ENCODE measurements at regions not wholly inside any gene's neighbourhood (a gene's known extent, or its start where the extent isn't known, plus 50 kb on each side); places are given as distances from the start of the nearest gene placed in this dataset.

- H3K36me3 Mint-ChIP-seq (ENCODE audit: insufficient read depth in 2 of 2): no peaks in the 10 kb centered on the region
- no peaks in the 10 kb centered on the region for H3K27me3 Mint-ChIP-seq (ENCODE audit: low read depth)
- ATAC-seq (replicated peaks in 1 of 2) (no peak), DNase-seq (no peak)
- no peaks in the 10 kb centered on the region for H3K9me3 Mint-ChIP-seq
- peaks cover 25% of the 10 kb centered on the region for H3K4me1 Mint-ChIP-seq (ENCODE audit: low read depth)
- H3K4me3 Mint-ChIP-seq: no peak overlapping the region
- no peak overlapping the region for H3K27ac Mint-ChIP-seq
Measured at GRCh38 chr6:110529907-110530306, 53.5 kb upstream of the SLC22A16 start.

- H3K9me3 Mint-ChIP-seq: no peaks in the 10 kb centered on the region
- H3K27ac Mint-ChIP-seq: no peak overlapping the region
- peaks cover 19% of the 10 kb centered on the region for H3K4me1 Mint-ChIP-seq (ENCODE audit: low read depth)
- no peak for ATAC-seq (replicated peaks in 1 of 2)
- H3K27me3 Mint-ChIP-seq (ENCODE audit: low read depth): no peaks in the 10 kb centered on the region
- H3K4me3 Mint-ChIP-seq: no peak overlapping the region
- H3K36me3 Mint-ChIP-seq (ENCODE audit: insufficient read depth in 2 of 2): no peaks in the 10 kb centered on the region
- DNase-seq: no peak
Measured at GRCh38 chr6:110529355-110529754, 52.9 kb upstream of the SLC22A16 start.

- Mint-ChIP-seq H3K4me1 (ENCODE audit: low read depth) (peaks cover 15% of the 10 kb centered on the region), H3K36me3 (ENCODE audit: insufficient read depth in 2 of 2) (no peaks in the 10 kb centered on the region), H3K4me3 (no peak overlapping the region), H3K9me3 (no peaks in the 10 kb centered on the region), H3K27ac (no peak overlapping the region), H3K27me3 (ENCODE audit: low read depth) (no peaks in the 10 kb centered on the region)
- DNase-seq (no peak), ATAC-seq (replicated peaks in 1 of 2) (no peak)
Measured at GRCh38 chr6:110528930-110529325, 52.5 kb upstream of the SLC22A16 start.

- peak; percentile 49 to 58 for DNase-seq
- H3K4me1 Mint-ChIP-seq (ENCODE audit: low read depth): peaks cover 9% of the 10 kb centered on the region
- ATAC-seq (replicated peaks in 1 of 2): peak; percentile 73 to 75
- H3K4me3 Mint-ChIP-seq: no peak overlapping the region
- no peaks in the 10 kb centered on the region for H3K36me3 Mint-ChIP-seq (ENCODE audit: insufficient read depth in 2 of 2)
- no peak overlapping the region for H3K27ac Mint-ChIP-seq
- H3K27me3 Mint-ChIP-seq (ENCODE audit: low read depth): no peaks in the 10 kb centered on the region
- no peaks in the 10 kb centered on the region for H3K9me3 Mint-ChIP-seq
Measured at GRCh38 chr6:110528101-110528929, 51.9 kb upstream of the SLC22A16 start.

GRCh38 chr6:110527516-110527915 is 51.1 kb upstream of the SLC22A16 start:
- DNase-seq: no peak
- Mint-ChIP-seq H3K27me3 (ENCODE audit: low read depth) (no peaks in the 10 kb centered on the region), H3K36me3 (ENCODE audit: insufficient read depth in 2 of 2) (no peaks in the 10 kb centered on the region), H3K4me3 (no peak overlapping the region), H3K9me3 (no peaks in the 10 kb centered on the region), H3K4me1 (ENCODE audit: low read depth) (peaks cover 8% of the 10 kb centered on the region), H3K27ac (no peak overlapping the region)
- ATAC-seq (replicated peaks in 1 of 2): no peak

- H3K4me3 Mint-ChIP-seq: no peak overlapping the region
- DNase-seq (no peak), ATAC-seq (replicated peaks in 1 of 2) (no peak)
- no peaks in the 10 kb centered on the region for H3K36me3 Mint-ChIP-seq (ENCODE audit: insufficient read depth in 2 of 2)
- no peaks in the 10 kb centered on the region for H3K9me3 Mint-ChIP-seq
- no peak overlapping the region for H3K27ac Mint-ChIP-seq
- H3K27me3 Mint-ChIP-seq (ENCODE audit: low read depth): no peaks in the 10 kb centered on the region
- peaks cover 8% of the 10 kb centered on the region for H3K4me1 Mint-ChIP-seq (ENCODE audit: low read depth)
Measured at GRCh38 chr6:110526726-110527125, 50.3 kb upstream of the SLC22A16 start.
